BE2C (cell line): ENCODE measurements at regions not wholly inside any gene's neighbourhood (a gene's known extent, or its start where the extent isn't known, plus 50 kb on each side); places are given as distances from the start of the nearest gene placed in this dataset.

Experiments
- DNase-seq: peaks from one replicate; pipeline ENCODE4 v3.0.0-alpha.2; 2020
- H3K27me3 ChIP-seq: fragments of 250-450 bp; sonication (Bioruptor Pico); 2 replicates; pipeline ENCODE4 v1.5.1; 2020; ENCODE audit warnings: mild to moderate bottlenecking
- H3K36me3 ChIP-seq: fragments of 250-450 bp; sonication (Bioruptor Pico); 2 replicates; pipeline ENCODE4 v1.5.1; 2020; ENCODE audit warnings: mild to moderate bottlenecking
- H3K4me1 ChIP-seq: fragments of 250-450 bp; sonication (Bioruptor Pico); 2 replicates; pipeline ENCODE4 v1.5.1; 2020
- H3K4me3 ChIP-seq: 2 replicates; pipeline ENCODE4 v1.5.1; 2011; ENCODE audit warnings: low read depth, low read length
- H3K9me3 ChIP-seq: fragments of 250-450 bp; sonication (Bioruptor Pico); 2 replicates; pipeline ENCODE4 v1.5.1; 2020
- TF ChIP-seq, protein P1 (sequence below): IDR thresholded peaks from 2 replicates; pipeline ENCODE4 v1.5.1; 2012; ENCODE audit warnings: mild to moderate bottlenecking, low read depth, low read length

DNA sequence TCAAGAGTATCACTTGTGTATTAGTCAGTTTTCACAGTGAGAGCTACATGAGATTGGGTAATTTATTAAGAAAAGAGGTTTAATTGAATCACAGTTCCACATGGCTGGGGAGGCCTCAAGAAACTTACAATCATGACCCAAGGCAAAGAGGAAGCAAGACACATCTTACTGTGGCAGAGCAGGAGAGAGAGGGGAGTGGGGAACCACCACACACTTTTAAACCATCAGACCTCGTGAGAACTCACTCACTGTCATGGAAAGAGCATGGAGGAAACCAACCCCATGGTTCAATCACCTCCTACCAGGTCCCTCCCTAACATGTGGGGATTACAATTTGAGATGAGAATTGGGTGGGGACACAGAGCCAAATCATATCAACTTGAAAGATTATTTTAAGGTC lies 522.9 kb downstream of the FLRT2 start:
- no peak overlapping the region for H3K4me3 ChIP-seq
- TF ChIP-seq, protein P1, sequence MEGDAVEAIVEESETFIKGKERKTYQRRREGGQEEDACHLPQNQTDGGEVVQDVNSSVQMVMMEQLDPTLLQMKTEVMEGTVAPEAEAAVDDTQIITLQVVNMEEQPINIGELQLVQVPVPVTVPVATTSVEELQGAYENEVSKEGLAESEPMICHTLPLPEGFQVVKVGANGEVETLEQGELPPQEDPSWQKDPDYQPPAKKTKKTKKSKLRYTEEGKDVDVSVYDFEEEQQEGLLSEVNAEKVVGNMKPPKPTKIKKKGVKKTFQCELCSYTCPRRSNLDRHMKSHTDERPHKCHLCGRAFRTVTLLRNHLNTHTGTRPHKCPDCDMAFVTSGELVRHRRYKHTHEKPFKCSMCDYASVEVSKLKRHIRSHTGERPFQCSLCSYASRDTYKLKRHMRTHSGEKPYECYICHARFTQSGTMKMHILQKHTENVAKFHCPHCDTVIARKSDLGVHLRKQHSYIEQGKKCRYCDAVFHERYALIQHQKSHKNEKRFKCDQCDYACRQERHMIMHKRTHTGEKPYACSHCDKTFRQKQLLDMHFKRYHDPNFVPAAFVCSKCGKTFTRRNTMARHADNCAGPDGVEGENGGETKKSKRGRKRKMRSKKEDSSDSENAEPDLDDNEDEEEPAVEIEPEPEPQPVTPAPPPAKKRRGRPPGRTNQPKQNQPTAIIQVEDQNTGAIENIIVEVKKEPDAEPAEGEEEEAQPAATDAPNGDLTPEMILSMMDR: no peak
- DNase-seq: no peak
- no peaks in the 10 kb centered on the region for H3K27me3 ChIP-seq
- H3K36me3 ChIP-seq: no peaks in the 10 kb centered on the region
- no peaks in the 10 kb centered on the region for H3K9me3 ChIP-seq
- no peaks in the 10 kb centered on the region for H3K4me1 ChIP-seq

DNA sequence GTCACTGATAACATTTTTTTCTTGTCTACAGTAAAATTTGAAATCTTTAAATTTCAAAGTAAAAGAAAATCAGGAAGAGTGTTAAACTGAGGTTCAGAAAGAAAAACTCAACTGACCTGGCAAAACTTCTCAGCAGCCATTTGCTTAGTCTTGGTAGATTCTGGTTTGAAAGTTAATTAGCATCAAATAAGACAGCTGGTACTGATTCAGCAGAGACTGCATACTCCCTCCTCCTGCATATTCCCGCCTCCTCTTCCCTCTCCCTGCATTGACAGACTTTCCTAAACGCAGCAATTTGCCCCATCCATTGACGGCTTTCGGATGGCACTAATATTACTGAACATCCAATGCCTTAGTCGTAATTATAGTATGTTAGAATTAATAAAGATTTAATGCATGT lies 520.8 kb downstream of the FLRT2 start:
- no peaks in the 10 kb centered on the region; the same call in 1 of the 2 replicates for H3K27me3 ChIP-seq
- H3K4me1 ChIP-seq: no peaks in the 10 kb centered on the region
- DNase-seq: no peak
- TF ChIP-seq, protein P1: no peak
- no peak overlapping the region for H3K4me3 ChIP-seq
- H3K9me3 ChIP-seq: no peaks in the 10 kb centered on the region
- H3K36me3 ChIP-seq: no peaks in the 10 kb centered on the region

DNA sequence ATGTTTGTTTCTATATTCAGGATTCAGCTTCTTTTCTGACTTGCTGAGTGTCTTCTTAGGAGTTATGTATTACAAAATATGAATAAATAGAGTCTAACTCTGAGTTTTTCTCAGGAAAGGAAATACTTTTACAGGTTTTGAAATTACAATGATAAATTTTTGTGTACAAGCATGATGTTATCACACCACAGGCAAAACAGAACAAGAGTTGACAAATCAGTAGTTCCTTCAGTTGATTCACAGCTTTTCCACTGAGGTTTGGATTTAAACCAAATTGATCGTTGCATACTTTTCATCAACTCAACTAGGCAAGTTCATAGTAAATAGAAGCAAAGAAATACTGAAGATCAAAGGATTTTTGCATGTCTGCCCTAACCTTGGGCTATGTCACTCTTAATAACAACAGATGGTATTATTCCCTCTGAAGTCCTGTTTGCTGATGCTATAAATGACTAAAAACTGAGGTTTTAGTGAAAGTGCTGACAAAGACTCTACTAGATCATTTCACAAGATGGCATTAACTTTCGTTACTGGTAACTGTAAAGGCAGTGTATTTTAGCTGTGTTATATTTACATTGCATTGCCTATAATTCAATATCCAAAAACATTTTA lies 520.2 kb downstream of the FLRT2 start:
- DNase-seq: no peak
- H3K4me1 ChIP-seq: no peaks in the 10 kb centered on the region
- TF ChIP-seq, protein P1: no peak
- H3K4me3 ChIP-seq: no peak overlapping the region
- no peaks in the 10 kb centered on the region for H3K9me3 ChIP-seq
- no peaks in the 10 kb centered on the region for H3K36me3 ChIP-seq
- no peaks in the 10 kb centered on the region; the same call in 1 of the 2 replicates for H3K27me3 ChIP-seq

DNA sequence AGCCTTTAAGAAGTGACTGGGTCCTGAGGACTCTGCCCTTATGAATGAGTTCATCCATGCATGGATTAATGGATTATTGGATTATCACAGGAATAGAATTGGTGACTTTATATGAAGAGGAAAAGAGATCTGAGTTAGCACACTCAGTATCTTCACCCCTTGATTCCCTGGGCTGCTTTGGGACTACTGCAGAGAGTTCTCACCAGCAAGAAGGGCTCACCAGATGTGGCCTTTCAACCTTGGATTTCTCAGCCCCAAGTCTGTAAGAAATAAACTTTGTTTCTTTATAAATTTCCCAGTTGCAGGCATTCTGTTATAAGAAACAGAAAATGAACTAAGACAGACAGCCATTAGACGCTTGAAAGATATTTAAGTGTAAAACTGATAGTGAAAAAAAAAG lies 509.2 kb downstream of the FLRT2 start:
- Histone ChIP-seq H3K27me3 (no peaks in the 10 kb centered on the region), H3K4me3 (no peak overlapping the region), H3K9me3 (no peaks in the 10 kb centered on the region), H3K36me3 (no peaks in the 10 kb centered on the region), H3K4me1 (no peaks in the 10 kb centered on the region)
- TF ChIP-seq, protein P1: no peak
- DNase-seq: no peak

DNA sequence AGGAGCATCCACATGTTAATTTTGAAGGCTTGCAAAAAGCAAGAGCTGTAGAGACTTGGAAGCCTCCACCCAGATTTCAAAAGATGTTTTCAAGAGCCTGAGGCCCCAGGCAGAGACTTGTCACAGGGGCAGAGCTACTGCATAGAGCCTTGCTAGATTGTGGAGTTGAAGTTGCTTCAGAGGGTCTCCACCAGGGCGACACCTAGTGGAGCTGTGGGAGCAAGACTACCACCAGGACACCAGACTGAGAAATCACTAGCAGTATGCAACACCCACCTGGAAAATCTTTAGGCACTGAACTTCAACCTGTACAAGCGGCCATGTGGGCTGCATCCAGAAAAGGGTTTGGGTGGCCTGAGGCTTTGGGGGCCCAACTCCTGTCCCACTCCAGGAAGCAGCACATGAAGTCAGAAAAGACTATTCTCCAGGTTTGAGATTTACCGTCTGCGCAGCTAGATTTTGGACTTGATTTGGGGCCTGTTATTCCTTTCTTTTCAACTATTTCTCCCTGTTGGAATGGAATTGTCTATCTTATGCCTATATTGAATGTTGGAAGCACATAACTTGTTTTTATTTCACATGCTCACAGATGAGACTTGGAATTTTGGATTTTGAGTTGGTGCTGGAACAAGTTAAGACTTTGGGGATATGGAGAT lies 508.6 kb downstream of the FLRT2 start:
- Histone ChIP-seq H3K4me1 (no peaks in the 10 kb centered on the region), H3K9me3 (no peaks in the 10 kb centered on the region), H3K4me3 (no peak overlapping the region), H3K27me3 (no peaks in the 10 kb centered on the region), H3K36me3 (no peaks in the 10 kb centered on the region)
- peak; percentile 60 for DNase-seq
- TF ChIP-seq, protein P1: peak; percentile 90

DNA sequence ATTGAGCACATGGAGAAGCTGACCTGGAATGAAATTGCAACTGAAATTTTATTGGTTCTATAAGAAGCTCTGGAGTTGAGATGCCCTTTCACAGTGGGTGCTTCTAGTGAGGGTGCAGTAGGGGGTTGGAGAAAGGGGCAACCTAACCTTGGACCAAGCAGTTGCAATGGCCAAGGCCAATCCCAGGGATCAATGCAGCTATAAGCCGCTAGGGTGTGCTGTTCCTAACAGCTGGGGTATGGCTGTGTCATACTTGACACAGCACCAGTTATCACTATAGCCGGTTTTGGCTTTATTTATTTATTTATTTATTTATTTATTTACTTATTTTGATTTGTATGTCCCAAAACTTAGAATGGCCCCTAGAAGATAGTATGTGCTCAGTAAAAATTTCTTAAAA lies 505.9 kb downstream of the FLRT2 start:
- no peaks in the 10 kb centered on the region for H3K27me3 ChIP-seq
- H3K4me3 ChIP-seq: no peak overlapping the region
- TF ChIP-seq, protein P1: peak; percentile 69
- H3K9me3 ChIP-seq: no peaks in the 10 kb centered on the region
- H3K4me1 ChIP-seq: no peaks in the 10 kb centered on the region
- no peaks in the 10 kb centered on the region for H3K36me3 ChIP-seq
- DNase-seq: peak; percentile 43
